Heart right ventricle (tissue), 16 donors: ENCODE measurements at regions not wholly inside any gene's neighbourhood (a gene's known extent, or its start where the extent isn't known, plus 50 kb on each side); places are given as distances from the start of the nearest gene placed in this dataset.

Experiments
- ATAC-seq, 8 donors: fragments of 200-7000 bp; cut with Tn5 transposase; one replicate each; pipeline ENCODE4 v1.9.1; 2020; ENCODE audit warnings: mild to moderate bottlenecking in 8 of 8, moderate library complexity in 8 of 8, moderate number of reproducible peaks in 1 of 8
- DNase-seq, 2 donors: peaks; one replicate each; pipeline ENCODE4 v3.0.0-alpha.2; 2020
- H3K27ac ChIP-seq, 10 donors: fragments of 200-600 bp; sonication (generic) in 2 of 10; one replicate each; pipeline versions ENCODE4 v1.5.0 to v1.8.0; 2020 to 2022; ENCODE audit warnings: mild to moderate bottlenecking in 3 of 10
- H3K27me3 ChIP-seq, 7 donors: fragments of 200-600 bp; one replicate each; pipeline ENCODE4 v1.8.0; 2021 to 2022; ENCODE audit warnings: mild to moderate bottlenecking in 2 of 7
- H3K36me3 ChIP-seq, 9 donors: fragments of 200-600 bp; sonication (generic) in 1 of 9; one replicate each; pipeline versions ENCODE4 v1.5.0 to v1.8.0; 2020 to 2022; ENCODE audit warnings: mild to moderate bottlenecking in 2 of 9
- H3K4me1 ChIP-seq, 9 donors: fragments of 200-600 bp; sonication (generic) in 1 of 9; one replicate each; pipeline versions ENCODE4 v1.5.0 to v1.8.0; 2020 to 2022; ENCODE audit warnings: mild to moderate bottlenecking in 4 of 9
- H3K4me3 ChIP-seq, 10 donors: fragments of 200-600 bp; sonication (generic) in 2 of 10; one replicate each; pipeline versions ENCODE4 v1.5.0 to v1.8.0; 2020 to 2022; ENCODE audit warnings: mild to moderate bottlenecking in 7 of 10, moderate library complexity in 2 of 10
- H3K9me3 ChIP-seq, 11 donors: fragments of 200-600 bp in 10 of 11; sonication (generic) in 2 of 11; one replicate each; pipeline versions ENCODE4 v1.5.0 to v1.8.0; 2013 to 2022; ENCODE audit warnings: mild to moderate bottlenecking in 2 of 11, control low read depth in 1 of 11, moderate library complexity in 1 of 11
- WGBS, 2 donors: extraction: QIAGEN DNeasy Blood & Tissue Kit; methylation state at CpG; one replicate each; pipeline ENCODE4 v1.1.7; 2013; ENCODE audit warnings: inconsistent platforms in 1 of 2; 5-methylcytosine and 5-hydroxymethylcytosine counted together
- intact Hi-C, 10 donors: fragments of 100-400 bp; cut with DNase I; formaldehyde crosslinking; loops; one replicate each; pipeline versions ENCODE4 v1.11.1 to v1.14.2; 2022
- TF ChIP-seq, protein P1 (sequence below), 9 donors: fragments of 200-600 bp; sonication (generic) in 2 of 9; IDR thresholded peaks; one replicate each; pipeline versions ENCODE4 v1.5.0 to v1.8.0; 2021 to 2022; ENCODE audit warnings: antibody characterized with exemption in 9 of 9, mild to moderate bottlenecking in 5 of 9, moderate library complexity in 1 of 9
- donor health status: Arrhythmogenic right ventricular cardiomyopathy.
- donor health status: ischemic (EF 13 %, LVEDD 7.1; RV severe dilation, severe dysfunction).
- donor health status: healthy with polysubstance abuse.
- donor health status: DM: no; HTN: yes; CAD: no.
- donor health status: DM: no; HTN: no; CAD: no.
- donor health status: ischemic (EF 25% LVEDD 6.9; RV normal size, moderate dysfunction).
- donor health status: ischemic (EF 25% LVEDD 5.7; RV mildly dilated, moderate dysfunction).
- donor health status: healthy.
- donor health status: DM: yes; HTN: yes; CAD: no.
- donor health status: Ischemic cardiomyopathy.
- donor health status: ischemic (EF 35%, LVEDD 5.7; RV mildly dilated, moderate dysfunction).
- donor health status: nonischemic (EF 11% LVEDD 7.7; RV severe dilation, severe dysfunction).
- donor health status: DM: yes; HTN: yes; CAD: no.
- donor health status: PGD.
- donor health status: ischemic (EF 29% LVEDD 5.4; RV normal size, mild dysfunction).
- donor health status: nonischemic (EF 23%, LVEDD 6.1; RV moderate dilation, normal function).

DNA sequence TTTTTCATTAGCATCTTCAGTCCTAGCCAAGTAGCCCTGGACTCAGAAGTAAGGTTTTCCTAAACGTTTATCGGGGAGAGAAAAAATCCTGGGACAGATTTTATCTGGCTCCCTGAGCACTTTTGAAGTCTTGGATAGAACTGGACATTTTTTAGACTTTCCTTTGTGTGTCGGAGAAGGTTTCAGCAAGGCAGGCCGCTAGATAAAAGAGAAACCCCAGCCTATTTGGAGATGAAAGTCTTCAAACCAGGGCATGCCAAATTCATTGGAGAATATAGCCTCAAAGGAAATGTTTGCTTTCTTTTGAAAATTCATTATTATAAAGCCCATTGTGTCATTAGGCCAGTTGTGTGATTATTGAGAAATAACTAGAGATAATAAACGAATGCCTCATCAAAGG is 228.1 kb downstream of the BAMBI start:
- no peak overlapping the region for H3K4me3 ChIP-seq
- H3K4me1 ChIP-seq = no peaks in the 10 kb centered on the region
- H3K27me3 ChIP-seq = no peaks in the 10 kb centered on the region
- no peak for ATAC-seq
- no peak overlapping the region for H3K27ac ChIP-seq
- no peaks in the 10 kb centered on the region for H3K36me3 ChIP-seq
- intact Hi-C loops = no loop called here
- TF ChIP-seq, protein P1, sequence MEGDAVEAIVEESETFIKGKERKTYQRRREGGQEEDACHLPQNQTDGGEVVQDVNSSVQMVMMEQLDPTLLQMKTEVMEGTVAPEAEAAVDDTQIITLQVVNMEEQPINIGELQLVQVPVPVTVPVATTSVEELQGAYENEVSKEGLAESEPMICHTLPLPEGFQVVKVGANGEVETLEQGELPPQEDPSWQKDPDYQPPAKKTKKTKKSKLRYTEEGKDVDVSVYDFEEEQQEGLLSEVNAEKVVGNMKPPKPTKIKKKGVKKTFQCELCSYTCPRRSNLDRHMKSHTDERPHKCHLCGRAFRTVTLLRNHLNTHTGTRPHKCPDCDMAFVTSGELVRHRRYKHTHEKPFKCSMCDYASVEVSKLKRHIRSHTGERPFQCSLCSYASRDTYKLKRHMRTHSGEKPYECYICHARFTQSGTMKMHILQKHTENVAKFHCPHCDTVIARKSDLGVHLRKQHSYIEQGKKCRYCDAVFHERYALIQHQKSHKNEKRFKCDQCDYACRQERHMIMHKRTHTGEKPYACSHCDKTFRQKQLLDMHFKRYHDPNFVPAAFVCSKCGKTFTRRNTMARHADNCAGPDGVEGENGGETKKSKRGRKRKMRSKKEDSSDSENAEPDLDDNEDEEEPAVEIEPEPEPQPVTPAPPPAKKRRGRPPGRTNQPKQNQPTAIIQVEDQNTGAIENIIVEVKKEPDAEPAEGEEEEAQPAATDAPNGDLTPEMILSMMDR (IDR thresholded peaks at IDR 0.05) = no peak
- DNase-seq = no peak
- WGBS, 2 donors = 81 to 83% methylated on average over 5 of the region's 5 CpGs
- H3K9me3 ChIP-seq = no peaks in the 10 kb centered on the region

DNA sequence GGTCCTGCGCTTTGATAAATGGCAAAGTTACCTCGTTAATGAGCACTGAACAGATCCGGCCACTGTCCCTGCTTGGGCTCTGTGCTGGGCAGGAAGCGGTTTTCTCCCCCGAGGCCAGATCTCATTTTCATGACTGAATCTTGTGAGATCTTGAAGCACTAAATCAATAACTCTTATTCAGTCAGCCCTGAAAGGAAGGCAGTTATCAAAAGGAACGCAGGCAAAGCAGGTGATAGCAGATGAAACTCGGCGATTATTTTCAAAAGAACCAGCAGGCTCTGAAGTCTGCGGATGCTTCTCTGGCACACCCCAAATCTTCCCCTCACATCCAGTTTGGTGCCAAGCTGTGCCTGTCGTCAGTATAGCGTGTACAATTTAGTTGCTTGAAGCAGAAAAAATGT is 228.7 kb downstream of the BAMBI start:
- Histone ChIP-seq H3K27ac (no peak overlapping the region), H3K27me3 (no peaks in the 10 kb centered on the region), H3K36me3 (no peaks in the 10 kb centered on the region), H3K4me1 (peaks cover 0 to 4% (median 0%) of the 10 kb centered on the region in 9 donors), H3K9me3 (no peaks in the 10 kb centered on the region), H3K4me3 (no peak overlapping the region)
- ATAC-seq (no peak), DNase-seq (no peak)
- TF ChIP-seq, protein P1 (IDR thresholded peaks at IDR 0.05) = no peak
- WGBS, 2 donors = 59 to 78% methylated on average over 11 of the region's 11 CpGs
- intact Hi-C loops = no loop called here

DNA sequence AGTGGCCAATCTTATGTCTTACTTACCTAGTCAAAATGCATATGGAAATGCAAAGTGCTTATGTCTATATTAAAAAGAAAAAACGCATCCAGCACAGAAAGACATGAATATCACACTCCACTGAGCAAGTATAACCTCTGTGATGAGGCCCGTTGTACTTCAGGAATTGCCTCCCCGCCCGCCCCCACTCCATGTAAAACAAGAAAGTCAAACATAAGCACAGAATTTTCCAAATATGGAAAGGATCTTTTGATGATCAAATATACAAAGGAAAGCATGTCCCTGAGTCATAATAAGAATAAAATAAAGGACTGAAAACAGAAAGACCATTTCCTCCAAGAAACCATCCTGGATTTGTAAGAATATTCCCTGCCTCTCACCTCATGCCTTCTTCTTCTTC is 229.1 kb downstream of the BAMBI start:
- H3K27me3 ChIP-seq = no peaks in the 10 kb centered on the region
- DNase-seq (no peak), ATAC-seq (no peak)
- H3K4me3 ChIP-seq = no peak overlapping the region
- peaks cover 0 to 6% (median 0%) of the 10 kb centered on the region in 9 donors for H3K4me1 ChIP-seq
- TF ChIP-seq, protein P1 (IDR thresholded peaks at IDR 0.05) = no peak
- intact Hi-C loops = no loop called here
- no peaks in the 10 kb centered on the region for H3K36me3 ChIP-seq
- H3K9me3 ChIP-seq = no peaks in the 10 kb centered on the region
- H3K27ac ChIP-seq = no peak overlapping the region
- WGBS, 2 donors = 77 to 84% methylated on average over 4 of the region's 4 CpGs

DNA sequence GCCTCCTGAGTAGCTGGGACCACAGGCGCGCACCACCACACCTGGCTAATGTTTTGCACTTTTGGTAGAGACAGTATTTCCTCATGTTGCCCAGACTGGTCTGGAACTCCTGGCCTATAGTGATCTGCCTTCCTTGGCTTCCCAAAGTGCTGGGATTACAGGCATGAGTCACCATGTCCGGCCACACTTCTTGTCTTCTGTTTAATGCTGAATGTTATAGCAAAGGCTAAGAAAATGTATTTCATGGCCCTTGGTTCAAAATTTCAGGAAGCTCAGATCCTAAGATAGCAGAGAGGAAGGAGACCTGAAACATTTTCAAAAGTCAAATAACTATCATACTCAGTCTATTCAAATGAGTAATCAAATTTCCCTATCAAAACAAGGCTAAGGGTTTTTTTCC is 229.6 kb downstream of the BAMBI start:
- intact Hi-C loops = no loop called here
- DNase-seq = no peak
- Histone ChIP-seq H3K9me3 (no peaks in the 10 kb centered on the region), H3K36me3 (no peaks in the 10 kb centered on the region), H3K4me1 (peaks cover 0 to 6% (median 0%) of the 10 kb centered on the region in 9 donors), H3K27ac (no peak overlapping the region), H3K4me3 (no peak overlapping the region), H3K27me3 (no peaks in the 10 kb centered on the region)
- TF ChIP-seq, protein P1 (IDR thresholded peaks at IDR 0.05) = no peak
- WGBS, 2 donors = 88 to 97% methylated on average over 3 of the region's 3 CpGs
- ATAC-seq = no peak

DNA sequence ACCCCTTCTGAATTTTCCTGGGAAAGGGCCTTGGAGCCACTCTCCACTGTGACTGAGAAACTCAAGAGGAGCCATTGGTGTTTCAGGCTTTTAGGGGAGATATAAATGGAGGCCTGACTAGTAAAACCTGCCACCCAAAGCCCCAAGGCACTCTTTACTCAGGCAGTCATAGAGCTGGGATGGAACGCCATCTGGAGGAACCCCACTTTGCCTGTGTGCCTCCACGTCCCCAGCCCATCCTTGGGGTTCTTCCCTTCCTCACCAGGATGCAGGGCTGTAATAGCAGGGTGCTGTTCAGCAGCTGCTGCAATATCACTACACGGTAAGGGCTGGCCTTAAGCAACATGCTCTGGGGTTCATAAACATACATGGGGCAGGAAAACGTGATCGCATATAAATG is 232.6 kb downstream of the BAMBI start:
- Histone ChIP-seq H3K36me3 (no peaks in the 10 kb centered on the region), H3K9me3 (no peaks in the 10 kb centered on the region), H3K27ac (no peak overlapping the region), H3K4me1 (peaks cover 0 to 6% (median 0%) of the 10 kb centered on the region in 9 donors), H3K4me3 (no peak overlapping the region), H3K27me3 (no peaks in the 10 kb centered on the region)
- DNase-seq (no peak), ATAC-seq (no peak)
- intact Hi-C loops = no loop called here
- TF ChIP-seq, protein P1 (IDR thresholded peaks at IDR 0.05) = no peak
- 88 to 92% methylated on average over 5 of the region's 5 CpGs for WGBS, 2 donors
